ENCODE measurements at regions not wholly inside any gene's neighbourhood (a gene's known extent, or its start where the extent isn't known, plus 50 kb on each side); places are given as distances from the start of the nearest gene placed in this dataset.

DNA sequence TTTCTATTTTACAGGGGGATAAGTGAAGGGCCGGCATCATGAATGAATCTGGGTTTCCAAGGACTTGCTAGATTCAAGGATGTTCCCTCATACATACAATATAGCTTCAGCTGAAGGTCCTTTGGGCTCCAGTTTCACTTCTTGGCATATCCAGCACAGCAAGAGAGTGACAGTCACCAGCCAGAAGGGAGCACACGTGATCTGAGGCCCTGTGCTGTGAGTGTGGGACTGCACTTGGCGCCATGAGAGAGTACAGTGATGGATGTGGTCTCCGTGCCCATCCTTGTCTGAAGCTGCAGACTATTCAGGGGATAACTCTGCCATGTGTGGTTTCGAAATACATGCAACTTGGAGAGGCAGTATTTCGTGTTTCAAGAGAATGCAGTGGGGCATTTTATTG lies 159.7 kb upstream of the DSCAM start:
- TF ChIP-seq, protein P1, sequence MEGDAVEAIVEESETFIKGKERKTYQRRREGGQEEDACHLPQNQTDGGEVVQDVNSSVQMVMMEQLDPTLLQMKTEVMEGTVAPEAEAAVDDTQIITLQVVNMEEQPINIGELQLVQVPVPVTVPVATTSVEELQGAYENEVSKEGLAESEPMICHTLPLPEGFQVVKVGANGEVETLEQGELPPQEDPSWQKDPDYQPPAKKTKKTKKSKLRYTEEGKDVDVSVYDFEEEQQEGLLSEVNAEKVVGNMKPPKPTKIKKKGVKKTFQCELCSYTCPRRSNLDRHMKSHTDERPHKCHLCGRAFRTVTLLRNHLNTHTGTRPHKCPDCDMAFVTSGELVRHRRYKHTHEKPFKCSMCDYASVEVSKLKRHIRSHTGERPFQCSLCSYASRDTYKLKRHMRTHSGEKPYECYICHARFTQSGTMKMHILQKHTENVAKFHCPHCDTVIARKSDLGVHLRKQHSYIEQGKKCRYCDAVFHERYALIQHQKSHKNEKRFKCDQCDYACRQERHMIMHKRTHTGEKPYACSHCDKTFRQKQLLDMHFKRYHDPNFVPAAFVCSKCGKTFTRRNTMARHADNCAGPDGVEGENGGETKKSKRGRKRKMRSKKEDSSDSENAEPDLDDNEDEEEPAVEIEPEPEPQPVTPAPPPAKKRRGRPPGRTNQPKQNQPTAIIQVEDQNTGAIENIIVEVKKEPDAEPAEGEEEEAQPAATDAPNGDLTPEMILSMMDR (IDR thresholded peaks at IDR 0.05): no peak
- TF ChIP-seq POLR2A (IDR thresholded peaks at IDR 0.05): no peak
